ENCODE measurements at regions not wholly inside any gene's neighbourhood (a gene's known extent, or its start where the extent isn't known, plus 50 kb on each side); places are given as distances from the start of the nearest gene placed in this dataset.

DNA sequence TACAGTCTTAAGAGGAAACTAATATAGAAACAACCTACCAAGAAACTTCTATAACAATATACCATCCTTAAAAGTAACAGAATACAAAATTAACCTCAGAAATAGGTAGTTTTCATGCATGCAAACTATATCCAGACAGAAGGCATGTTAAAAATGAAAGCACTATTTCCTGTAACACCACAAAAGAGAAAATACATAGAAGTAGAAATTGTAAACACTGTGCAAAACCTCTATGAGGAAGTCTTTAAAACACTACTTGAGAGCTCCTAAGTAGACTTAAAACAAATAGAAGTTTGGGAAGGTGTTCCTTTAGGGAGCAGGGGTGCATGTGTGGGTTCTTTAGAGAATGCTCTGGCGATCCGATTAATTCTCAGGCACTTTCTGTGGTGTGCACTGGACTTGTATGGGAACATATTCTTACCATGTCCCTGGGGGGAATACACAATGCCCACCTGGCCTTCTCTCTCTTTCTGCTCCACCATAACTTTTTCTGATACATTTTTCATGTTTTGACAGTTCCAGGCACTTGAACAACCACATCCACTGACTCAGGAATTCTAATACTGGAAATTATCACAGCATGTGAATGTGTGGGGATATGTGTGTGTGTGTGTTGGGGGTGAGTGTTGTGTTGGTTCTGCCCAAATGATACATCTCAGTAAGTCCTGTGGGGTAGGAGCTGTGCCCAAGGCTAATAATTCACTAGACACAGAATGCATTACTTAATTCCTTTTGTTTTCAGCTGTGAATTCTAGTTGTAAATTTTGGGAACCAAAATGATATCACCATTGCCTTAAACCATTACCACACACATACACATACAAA lies 866.3 kb upstream of the B3GALT2 start:
- H3K4me3 Mint-ChIP-seq, result no peak overlapping the region
- no peak for ATAC-seq

DNA sequence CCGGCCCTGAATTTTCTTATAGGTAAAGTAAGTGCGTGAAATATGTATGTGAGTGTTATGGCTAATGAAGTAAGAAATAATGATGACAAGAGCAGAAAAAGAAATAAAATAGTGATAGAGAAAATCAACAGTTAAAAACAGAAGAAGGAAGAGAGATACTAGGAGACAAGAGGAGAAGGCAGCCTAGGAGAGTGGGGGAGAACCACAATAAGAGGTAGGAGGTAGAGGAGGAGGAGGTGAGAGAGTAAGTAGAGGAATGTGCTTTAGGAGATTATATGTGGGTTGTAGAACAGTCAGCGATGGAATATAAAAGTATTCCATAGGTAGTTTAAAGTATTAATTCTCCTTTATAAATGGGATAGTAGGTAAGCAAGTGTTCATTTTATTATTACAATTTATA lies 861.5 kb upstream of the B3GALT2 start:
- H3K4me3 Mint-ChIP-seq, result no peak overlapping the region
- H3K27me3 Mint-ChIP-seq, result no peaks in the 10 kb centered on the region
- H3K27ac Mint-ChIP-seq, result no peak overlapping the region

More for the DNA sequence above, 866.3 kb upstream of the B3GALT2 start:
- H3K9me3 Mint-ChIP-seq, result no peaks in the 10 kb centered on the region
- H3K4me1 Mint-ChIP-seq, result no peaks in the 10 kb centered on the region
- H3K36me3 Mint-ChIP-seq, result no peaks in the 10 kb centered on the region
- no peak overlapping the region for H3K27ac Mint-ChIP-seq
- H3K27me3 Mint-ChIP-seq, result no peaks in the 10 kb centered on the region

DNA sequence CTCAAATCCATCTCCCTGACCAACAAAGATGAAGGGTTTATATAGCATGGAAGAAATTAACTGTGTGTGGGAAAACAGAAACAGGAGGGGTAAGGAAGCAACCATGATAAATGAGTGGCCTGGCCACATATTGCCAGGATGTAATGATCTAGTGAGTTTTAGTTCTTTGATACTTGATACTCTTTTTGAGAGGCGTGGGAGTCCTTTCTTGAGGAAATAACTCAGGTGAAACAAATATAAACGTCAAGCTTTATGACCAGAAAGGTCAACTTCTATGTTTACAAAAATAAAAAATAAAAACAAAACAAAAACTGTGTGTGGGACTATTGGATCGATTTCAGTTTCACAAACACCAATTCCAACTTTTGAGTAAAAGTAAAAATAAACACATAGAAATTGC lies 860.8 kb upstream of the B3GALT2 start:
- Mint-ChIP-seq H3K27ac (no peak overlapping the region), H3K4me1 (no peaks in the 10 kb centered on the region), H3K27me3 (no peaks in the 10 kb centered on the region), H3K36me3 (no peaks in the 10 kb centered on the region), H3K4me3 (no peak overlapping the region), H3K9me3 (no peaks in the 10 kb centered on the region)
- no peak for ATAC-seq

More for the DNA sequence above, 861.5 kb upstream of the B3GALT2 start:
- no peak for ATAC-seq
- no peaks in the 10 kb centered on the region for H3K36me3 Mint-ChIP-seq
- no peaks in the 10 kb centered on the region for H3K9me3 Mint-ChIP-seq
- no peaks in the 10 kb centered on the region for H3K4me1 Mint-ChIP-seq

DNA sequence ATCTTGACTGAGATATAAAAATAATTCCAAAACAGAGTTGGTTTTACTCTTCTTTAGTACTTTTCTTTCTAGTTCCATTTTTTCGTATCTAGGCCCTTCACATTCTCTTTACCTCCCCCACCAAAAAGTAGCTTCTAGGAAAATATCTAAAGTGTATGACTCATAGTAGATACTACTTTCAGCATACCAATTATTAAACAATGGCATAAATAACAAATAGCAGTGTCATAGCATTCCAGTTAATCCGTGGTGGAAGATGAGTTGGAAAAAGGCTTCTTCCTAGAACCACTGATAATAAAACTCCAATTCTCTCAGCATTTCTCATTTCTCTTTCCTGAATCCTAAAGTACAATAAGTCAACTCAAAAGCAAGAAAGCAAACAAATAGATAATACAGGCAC lies 859.0 kb upstream of the B3GALT2 start:
- ATAC-seq, result no peak
- H3K4me3 Mint-ChIP-seq, result no peak overlapping the region
- no peaks in the 10 kb centered on the region for H3K36me3 Mint-ChIP-seq
- no peaks in the 10 kb centered on the region for H3K9me3 Mint-ChIP-seq
- H3K27me3 Mint-ChIP-seq, result no peaks in the 10 kb centered on the region
- H3K4me1 Mint-ChIP-seq, result no peaks in the 10 kb centered on the region
- H3K27ac Mint-ChIP-seq, result no peak overlapping the region

DNA sequence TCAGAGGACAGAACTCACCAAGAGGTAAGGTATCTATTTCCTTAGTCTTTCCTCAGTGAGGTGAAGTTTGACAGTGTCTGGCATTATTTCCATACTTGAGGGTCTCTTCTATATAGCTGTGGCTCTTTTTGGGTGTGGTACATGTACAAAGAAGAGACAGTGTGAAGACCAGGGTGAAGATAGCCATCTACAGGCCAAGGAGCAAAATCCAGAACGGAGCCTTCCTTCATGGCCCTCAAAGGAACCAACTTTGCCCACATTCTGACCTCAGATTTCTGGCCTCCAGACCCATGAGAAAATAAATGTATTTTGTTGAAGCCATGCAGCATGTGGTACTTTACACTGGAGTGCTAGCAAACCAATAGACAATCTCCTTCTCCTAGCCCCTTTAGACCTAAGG lies 858.5 kb upstream of the B3GALT2 start:
- Mint-ChIP-seq H3K27ac (no peak overlapping the region), H3K4me1 (no peaks in the 10 kb centered on the region), H3K4me3 (no peak overlapping the region), H3K36me3 (no peaks in the 10 kb centered on the region), H3K27me3 (no peaks in the 10 kb centered on the region), H3K9me3 (no peaks in the 10 kb centered on the region)
- no peak for ATAC-seq

DNA sequence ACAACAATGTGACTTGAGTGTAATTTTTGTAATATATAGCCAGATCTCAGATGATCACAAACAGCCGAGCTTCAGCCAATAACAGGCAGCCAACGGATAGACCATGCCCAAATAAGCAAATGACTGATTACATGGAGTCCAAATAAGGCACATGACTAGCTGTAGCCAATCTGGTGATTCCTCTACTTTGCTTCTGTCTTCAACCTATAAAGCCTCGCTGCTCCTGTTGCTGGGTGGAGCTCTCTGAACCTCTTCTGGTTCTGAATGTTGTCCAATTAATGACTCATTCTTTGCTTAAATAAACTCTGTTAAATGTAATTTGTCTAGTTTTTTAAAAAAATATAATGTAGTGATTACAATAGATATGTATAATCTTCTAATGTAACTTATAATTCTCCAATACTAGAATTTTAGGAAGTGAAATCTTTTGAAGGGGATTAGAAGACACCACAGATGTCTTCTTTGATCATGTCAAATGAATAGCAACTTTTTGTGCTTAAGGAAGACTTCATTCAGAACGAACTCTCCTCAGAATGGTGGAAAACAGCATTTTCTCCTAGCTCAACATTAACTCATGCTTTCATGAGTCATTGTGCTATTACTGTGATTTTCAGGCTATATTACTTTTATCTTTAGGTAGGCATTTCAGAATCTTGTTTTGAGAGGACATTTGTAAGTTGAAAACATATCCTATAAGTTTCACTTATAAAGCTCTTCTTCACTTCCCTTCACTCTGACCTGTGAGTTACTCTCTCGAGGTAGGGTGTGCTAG lies 857.8 kb upstream of the B3GALT2 start:
- no peak overlapping the region for H3K4me3 Mint-ChIP-seq
- H3K4me1 Mint-ChIP-seq, result no peaks in the 10 kb centered on the region
- no peaks in the 10 kb centered on the region for H3K36me3 Mint-ChIP-seq
- H3K27ac Mint-ChIP-seq, result no peak overlapping the region
- ATAC-seq, result no peak
- no peaks in the 10 kb centered on the region for H3K27me3 Mint-ChIP-seq
- no peaks in the 10 kb centered on the region for H3K9me3 Mint-ChIP-seq

DNA sequence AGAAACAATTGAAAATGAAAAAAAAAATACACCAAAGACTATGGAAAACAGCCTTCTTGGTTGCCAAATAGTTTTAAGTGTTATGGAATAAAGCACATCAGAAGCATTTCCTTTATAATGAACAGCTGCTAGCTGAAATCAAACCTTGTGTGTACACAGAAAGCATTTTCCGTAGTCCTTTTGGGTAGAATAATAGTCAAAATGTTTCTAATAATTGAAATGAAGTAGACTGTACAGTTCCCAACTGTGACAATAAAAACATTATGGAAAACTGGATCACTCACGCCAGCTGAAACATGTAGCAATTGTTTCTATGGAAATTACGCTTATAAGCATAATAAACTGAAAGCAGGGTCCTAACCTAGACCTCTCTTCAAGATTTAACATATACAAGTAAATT lies 856.3 kb upstream of the B3GALT2 start:
- H3K27me3 Mint-ChIP-seq, result no peaks in the 10 kb centered on the region
- H3K4me3 Mint-ChIP-seq, result no peak overlapping the region
- no peak overlapping the region for H3K27ac Mint-ChIP-seq
- no peaks in the 10 kb centered on the region for H3K9me3 Mint-ChIP-seq
- ATAC-seq, result no peak
- no peaks in the 10 kb centered on the region for H3K36me3 Mint-ChIP-seq
- H3K4me1 Mint-ChIP-seq, result no peaks in the 10 kb centered on the region

DNA sequence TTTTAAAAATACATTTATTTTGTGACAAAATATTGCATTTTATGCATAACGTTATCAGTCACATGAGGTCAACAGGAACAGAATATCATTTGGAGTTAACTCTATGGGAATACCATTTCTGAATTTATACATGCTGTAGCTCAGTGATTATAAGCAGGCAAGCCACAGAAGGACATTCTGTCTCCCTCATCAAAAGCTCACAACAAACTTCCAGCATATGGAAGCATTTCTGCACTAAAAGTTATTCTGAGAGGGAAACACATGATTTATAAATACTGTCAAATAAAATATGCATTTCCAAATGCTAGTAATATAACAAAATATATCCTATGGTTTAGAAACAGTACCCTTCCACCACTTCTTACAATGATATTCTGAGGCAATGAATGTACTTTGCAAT lies 854.1 kb upstream of the B3GALT2 start:
- no peak overlapping the region for H3K27ac Mint-ChIP-seq
- H3K27me3 Mint-ChIP-seq, result no peaks in the 10 kb centered on the region
- no peak for ATAC-seq
- no peaks in the 10 kb centered on the region for H3K36me3 Mint-ChIP-seq
- no peak overlapping the region for H3K4me3 Mint-ChIP-seq
- no peaks in the 10 kb centered on the region for H3K9me3 Mint-ChIP-seq
- H3K4me1 Mint-ChIP-seq, result no peaks in the 10 kb centered on the region

DNA sequence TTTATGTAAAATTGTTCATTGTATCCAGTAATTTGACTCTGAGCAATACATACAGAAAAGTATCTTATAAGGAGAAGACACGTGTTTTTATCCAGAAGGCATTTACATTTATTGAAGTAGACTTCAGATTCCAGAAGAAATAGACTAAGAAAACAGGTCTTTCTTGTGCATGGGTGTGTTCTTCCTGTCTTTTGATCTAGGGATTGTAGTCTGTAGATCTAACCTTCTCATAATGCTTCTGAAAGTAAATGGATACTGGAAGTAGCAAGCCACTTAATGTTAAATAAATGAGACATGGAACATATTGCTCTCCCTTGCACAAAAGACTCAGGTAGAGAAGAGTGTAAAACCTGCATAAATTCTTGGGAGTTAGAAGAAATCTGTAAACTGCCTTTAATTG lies 853.2 kb upstream of the B3GALT2 start:
- Mint-ChIP-seq H3K4me3 (no peak overlapping the region), H3K27me3 (no peaks in the 10 kb centered on the region), H3K9me3 (no peaks in the 10 kb centered on the region), H3K4me1 (no peaks in the 10 kb centered on the region), H3K36me3 (no peaks in the 10 kb centered on the region), H3K27ac (no peak overlapping the region)
- no peak for ATAC-seq

DNA sequence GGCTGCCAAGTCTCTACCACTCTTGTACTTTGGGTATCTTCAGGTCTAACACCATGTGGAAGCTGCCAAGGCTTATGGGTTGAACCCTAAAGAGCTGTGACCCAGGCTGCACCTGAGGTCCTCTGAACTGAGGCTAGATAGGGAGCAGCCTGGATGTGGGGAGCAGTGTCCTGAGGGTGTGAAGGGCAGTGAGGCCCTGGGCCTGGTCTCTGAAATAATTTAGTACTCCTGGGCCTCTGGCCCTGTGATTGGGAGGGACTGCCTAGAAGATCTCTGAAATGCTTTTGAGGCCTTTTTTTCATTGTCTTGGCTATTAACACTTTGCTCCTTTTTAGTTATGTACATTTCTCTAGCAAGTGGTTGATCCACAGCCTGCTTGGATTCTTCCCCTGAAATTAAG lies 847.2 kb upstream of the B3GALT2 start:
- no peak for ATAC-seq
- Mint-ChIP-seq H3K4me1 (no peaks in the 10 kb centered on the region), H3K36me3 (no peaks in the 10 kb centered on the region), H3K4me3 (no peak overlapping the region), H3K27ac (no peak overlapping the region), H3K27me3 (no peaks in the 10 kb centered on the region), H3K9me3 (peaks cover 10% of the 10 kb centered on the region)

DNA sequence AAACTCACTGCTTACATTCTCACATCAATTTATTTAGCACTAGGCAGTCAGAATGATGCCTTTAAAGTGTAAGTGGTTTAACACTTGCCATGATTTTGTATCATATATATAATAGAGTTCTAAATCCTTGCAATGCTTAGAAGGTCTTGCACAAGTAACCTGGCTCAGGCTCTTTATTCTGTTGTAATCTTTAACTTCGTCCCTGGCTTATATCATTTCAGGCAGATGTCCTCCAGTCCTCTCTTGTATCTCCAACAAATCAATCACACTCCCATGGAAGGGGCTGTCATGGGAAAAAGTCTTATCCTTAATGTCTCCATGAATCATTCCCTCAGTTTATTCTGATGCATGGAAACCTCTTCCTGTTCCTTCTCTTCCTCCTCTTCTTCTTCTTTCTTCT lies 841.6 kb upstream of the B3GALT2 start:
- Mint-ChIP-seq H3K36me3 (no peaks in the 10 kb centered on the region), H3K4me1 (no peaks in the 10 kb centered on the region), H3K27me3 (peaks cover 15% of the 10 kb centered on the region), H3K4me3 (no peak overlapping the region), H3K27ac (no peak overlapping the region), H3K9me3 (peaks cover 9% of the 10 kb centered on the region)
- ATAC-seq, result no peak

DNA sequence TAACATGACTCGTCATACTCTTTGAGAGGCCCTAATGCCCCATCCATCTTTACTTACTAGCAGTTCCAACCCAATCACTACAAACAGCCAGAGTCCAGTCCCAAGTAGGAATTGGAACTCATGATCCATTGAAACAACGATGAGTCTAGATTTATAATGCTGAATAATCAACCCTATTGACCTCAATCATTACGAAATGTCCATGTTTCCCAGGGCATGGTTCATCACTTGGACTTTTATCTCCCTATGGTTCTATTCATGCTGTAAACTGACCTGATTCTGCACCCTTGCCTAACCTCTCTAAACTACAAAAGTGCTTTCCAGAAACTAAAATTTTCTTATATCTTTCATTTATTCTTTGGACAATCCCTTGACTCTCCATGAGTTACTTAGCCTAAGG lies 840.0 kb upstream of the B3GALT2 start:
- Mint-ChIP-seq H3K4me1 (no peaks in the 10 kb centered on the region), H3K27ac (no peak overlapping the region), H3K9me3 (peaks cover 10% of the 10 kb centered on the region), H3K4me3 (no peak overlapping the region), H3K36me3 (no peaks in the 10 kb centered on the region), H3K27me3 (peaks cover 15% of the 10 kb centered on the region)
- no peak for ATAC-seq

DNA sequence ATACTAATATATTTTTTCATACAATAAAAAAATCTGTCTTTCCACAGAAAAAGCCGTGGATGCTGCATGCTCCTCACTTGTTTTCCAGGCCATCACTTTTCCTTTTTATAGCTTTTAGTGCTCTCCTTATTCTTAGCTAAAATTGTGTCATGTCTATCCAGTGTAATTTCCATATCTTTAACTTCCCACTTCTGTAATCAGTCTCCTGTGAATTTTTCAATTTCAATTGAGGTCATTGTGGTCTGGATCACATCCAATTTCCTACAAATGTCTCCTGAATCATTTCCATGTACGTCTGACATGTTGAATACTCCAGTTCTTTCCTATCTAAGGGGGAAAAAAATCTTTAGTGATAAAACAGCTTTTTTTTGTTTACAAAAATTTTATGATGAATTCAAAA lies 838.2 kb upstream of the B3GALT2 start:
- Mint-ChIP-seq H3K27me3 (peaks cover 15% of the 10 kb centered on the region), H3K27ac (no peak overlapping the region), H3K9me3 (peaks cover 10% of the 10 kb centered on the region), H3K4me3 (no peak overlapping the region), H3K4me1 (no peaks in the 10 kb centered on the region), H3K36me3 (no peaks in the 10 kb centered on the region)
- ATAC-seq, result no peak

DNA sequence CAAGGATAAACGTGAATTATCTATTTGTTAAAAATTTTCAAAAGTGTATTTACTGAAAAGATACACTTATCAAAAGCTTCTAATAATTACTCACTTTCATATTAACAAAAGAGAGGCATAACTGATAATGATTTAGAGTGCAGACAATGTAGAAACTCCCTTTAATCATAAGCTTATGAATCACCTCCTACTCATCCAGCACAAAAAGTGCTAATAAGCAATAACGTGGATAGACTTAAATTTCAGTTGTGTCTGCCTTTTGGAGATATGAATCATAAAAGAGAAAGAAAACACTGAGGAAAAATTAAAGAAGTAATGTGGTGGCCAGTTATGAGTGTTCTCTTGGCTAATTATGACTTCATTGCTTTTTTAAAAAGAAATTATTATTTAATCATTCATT lies 827.6 kb upstream of the B3GALT2 start:
- Mint-ChIP-seq H3K4me3 (no peak overlapping the region), H3K4me1 (no peaks in the 10 kb centered on the region), H3K27me3 (no peaks in the 10 kb centered on the region), H3K9me3 (no peaks in the 10 kb centered on the region), H3K36me3 (no peaks in the 10 kb centered on the region), H3K27ac (no peak overlapping the region)
- no peak for ATAC-seq

DNA sequence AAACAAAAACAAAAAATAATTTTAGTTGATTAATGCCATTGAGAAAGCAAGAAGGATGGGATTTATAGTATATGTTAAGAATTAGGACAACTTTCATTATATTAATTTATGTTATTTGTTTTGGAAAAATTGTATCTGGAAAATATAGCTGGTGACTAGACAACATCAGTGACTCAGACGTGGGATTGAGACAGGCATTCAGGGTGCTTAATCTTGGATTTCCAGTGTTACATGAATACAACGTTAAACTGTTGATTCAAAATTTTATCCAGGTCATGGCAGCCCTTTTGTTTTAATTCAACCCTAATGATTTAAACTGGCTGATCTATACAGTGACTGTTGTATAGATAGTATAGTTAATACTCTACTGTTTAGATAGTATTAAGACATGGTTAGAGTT lies 827.1 kb upstream of the B3GALT2 start:
- no peaks in the 10 kb centered on the region for H3K9me3 Mint-ChIP-seq

DNA sequence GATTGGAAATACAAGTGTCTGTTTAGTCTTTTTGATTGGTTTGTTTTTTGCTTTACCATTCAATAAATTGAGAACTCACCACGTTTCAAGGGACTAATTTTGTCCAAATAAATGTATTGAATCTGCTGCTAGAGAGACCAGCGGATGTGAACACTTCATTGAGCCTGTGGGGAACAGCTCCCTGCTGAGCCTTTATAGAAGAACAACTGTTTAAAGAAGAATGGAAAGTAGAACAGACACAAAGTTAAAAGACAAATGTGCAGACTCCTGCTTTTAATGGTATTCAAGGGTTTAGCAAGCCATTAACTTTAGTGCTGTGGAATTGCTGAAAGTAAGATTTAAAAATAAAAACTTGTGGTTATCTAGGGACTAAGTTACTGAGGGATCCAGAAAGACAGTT lies 817.7 kb upstream of the B3GALT2 start:
- Mint-ChIP-seq H3K4me3 (no peak overlapping the region), H3K9me3 (no peaks in the 10 kb centered on the region), H3K4me1 (no peaks in the 10 kb centered on the region), H3K27me3 (no peaks in the 10 kb centered on the region), H3K27ac (no peak overlapping the region), H3K36me3 (no peaks in the 10 kb centered on the region)
- no peak for ATAC-seq

More for the DNA sequence above, 827.1 kb upstream of the B3GALT2 start:
- Mint-ChIP-seq H3K4me1 (no peaks in the 10 kb centered on the region), H3K4me3 (no peak overlapping the region), H3K27me3 (no peaks in the 10 kb centered on the region), H3K36me3 (no peaks in the 10 kb centered on the region), H3K27ac (no peak overlapping the region)
- no peak for ATAC-seq

Measured in stimulated activated memory B cell treated with anti-CD40 and anti-IgM and Interleukin-4, amounts not matched to agents 10 μg/mL and 1 μg/mL and 100 μg/mL, for 72 hours (primary cell).